ENCODE measurements at regions not wholly inside any gene's neighbourhood (a gene's known extent, or its start where the extent isn't known, plus 50 kb on each side); places are given as distances from the start of the nearest gene placed in this dataset.
"Not testable (repeated sequence)": the region's sequence is repeated elsewhere in the genome, so short reads cannot be mapped to it uniquely, and the experiment has no call there.

DNA sequence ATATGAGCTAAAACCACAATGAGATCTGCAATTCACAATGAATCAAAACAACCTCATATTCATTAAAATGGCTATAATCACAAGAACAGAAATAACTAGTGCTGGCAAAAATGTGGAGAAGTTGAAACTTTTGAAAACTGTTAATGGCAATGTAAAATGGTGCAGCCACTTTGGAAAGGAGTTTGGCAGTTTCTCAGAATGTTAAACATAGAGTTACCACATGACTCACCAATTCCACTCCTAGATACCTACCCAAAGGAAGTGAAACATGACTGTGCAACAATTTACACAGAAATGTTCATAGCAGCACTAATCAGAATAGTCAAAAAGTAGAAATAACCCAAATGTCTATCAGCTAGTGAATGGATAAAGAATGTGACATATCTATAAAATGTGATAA is 862.2 kb downstream of the DTWD2 start:
- no peaks in the 10 kb centered on the region for H3K9me3 ChIP-seq (ENCODE audit: control insufficient read depth, insufficient read depth, low read length)
- no peak overlapping the region for H3K9ac ChIP-seq (ENCODE audit: low read depth, low read length)
- H3K4me3 ChIP-seq (ENCODE audit: low read depth, low read length), result no peak overlapping the region
- H3K36me3 ChIP-seq (ENCODE audit: control insufficient read depth, insufficient read depth, low read length), result no peaks in the 10 kb centered on the region
- no peak overlapping the region for H3K27ac ChIP-seq (ENCODE audit: low read depth, low read length)
- peaks cover 5% of the 10 kb centered on the region; the same call in 1 of the 2 replicates for H3K4me1 ChIP-seq (ENCODE audit: control insufficient read depth, insufficient read depth, low read length)
- H3K27me3 ChIP-seq (ENCODE audit: control insufficient read depth, insufficient read depth, low read length), result no peaks in the 10 kb centered on the region

DNA sequence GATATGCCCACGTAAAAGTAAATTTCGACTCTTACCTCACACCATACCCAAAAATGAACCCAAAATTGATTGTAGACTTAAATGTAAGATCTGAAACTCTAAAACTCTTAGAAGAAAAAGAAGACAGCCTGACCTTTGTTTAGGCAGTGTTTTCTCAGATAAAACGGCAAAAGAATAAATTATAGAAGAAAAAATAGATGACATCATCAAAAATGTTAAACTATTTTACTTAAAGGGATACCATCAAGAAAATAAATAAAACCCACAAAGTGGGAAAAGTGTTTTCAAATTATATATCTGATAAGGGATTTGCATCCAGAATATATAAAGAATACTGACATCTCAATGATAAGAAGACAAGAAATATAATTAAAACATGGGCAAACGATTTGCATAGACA is 862.7 kb downstream of the DTWD2 start:
- H3K4me1 ChIP-seq (ENCODE audit: control insufficient read depth, insufficient read depth, low read length), result peaks cover 5% of the 10 kb centered on the region; the same call in 1 of the 2 replicates
- H3K27ac ChIP-seq (ENCODE audit: low read depth, low read length), result no peak overlapping the region
- H3K4me3 ChIP-seq (ENCODE audit: low read depth, low read length), result no peak overlapping the region
- H3K36me3 ChIP-seq (ENCODE audit: control insufficient read depth, insufficient read depth, low read length), result no peaks in the 10 kb centered on the region
- H3K9me3 ChIP-seq (ENCODE audit: control insufficient read depth, insufficient read depth, low read length), result no peaks in the 10 kb centered on the region
- H3K9ac ChIP-seq (ENCODE audit: low read depth, low read length), result no peak overlapping the region
- no peaks in the 10 kb centered on the region for H3K27me3 ChIP-seq (ENCODE audit: control insufficient read depth, insufficient read depth, low read length)

DNA sequence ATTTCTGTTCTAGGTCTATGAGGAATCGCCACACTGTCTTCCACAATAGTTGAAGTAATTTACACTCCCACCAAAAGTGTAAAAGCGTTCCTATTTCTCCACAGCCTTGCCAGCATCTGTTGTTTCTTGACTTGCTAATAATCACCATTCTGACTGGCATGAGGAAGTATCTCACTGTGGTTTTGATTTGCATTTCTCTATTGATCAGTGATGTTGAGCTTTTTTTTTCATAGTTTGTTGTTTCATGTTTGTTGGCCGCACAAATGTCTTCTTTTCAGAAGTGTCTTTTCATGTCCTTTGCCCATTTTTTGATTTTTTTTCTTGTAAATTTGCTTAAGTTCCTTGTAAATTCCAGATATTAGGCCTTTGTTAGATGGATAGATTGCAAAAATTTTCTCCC is 867.1 kb downstream of the DTWD2 start:
- H3K36me3 ChIP-seq (ENCODE audit: control insufficient read depth, insufficient read depth, low read length), result no peaks in the 10 kb centered on the region
- no peaks in the 10 kb centered on the region for H3K9me3 ChIP-seq (ENCODE audit: control insufficient read depth, insufficient read depth, low read length)
- no peak overlapping the region for H3K27ac ChIP-seq (ENCODE audit: low read depth, low read length)
- peaks cover 5% of the 10 kb centered on the region; the same call in 1 of the 2 replicates for H3K4me1 ChIP-seq (ENCODE audit: control insufficient read depth, insufficient read depth, low read length)
- H3K9ac ChIP-seq (ENCODE audit: low read depth, low read length), result no peak overlapping the region
- H3K4me3 ChIP-seq (ENCODE audit: low read depth, low read length), result no peak overlapping the region
- no peaks in the 10 kb centered on the region for H3K27me3 ChIP-seq (ENCODE audit: control insufficient read depth, insufficient read depth, low read length)

DNA sequence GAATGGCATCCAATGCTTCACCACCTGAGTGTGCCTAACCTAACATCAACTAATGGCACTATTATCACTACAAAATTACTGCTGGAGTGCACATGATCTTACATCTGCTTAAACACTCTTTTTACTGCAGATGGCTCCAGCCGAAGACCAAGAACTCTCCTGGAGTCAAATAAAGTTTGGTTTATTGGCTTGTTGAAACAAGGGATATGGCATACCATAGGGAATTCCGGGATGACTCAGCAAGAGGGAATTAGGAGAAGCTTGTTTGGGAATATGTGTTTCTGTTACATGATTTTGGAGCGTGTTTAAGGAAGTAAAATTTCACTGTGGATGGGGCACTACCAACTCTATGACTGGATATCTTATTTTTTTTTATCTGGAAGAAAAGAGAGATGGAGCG is 872.6 kb downstream of the DTWD2 start:
- Histone ChIP-seq H3K4me1 (ENCODE audit: control insufficient read depth, insufficient read depth, low read length) (no peaks in the 10 kb centered on the region), H3K4me3 (ENCODE audit: low read depth, low read length) (no peak overlapping the region), H3K27ac (ENCODE audit: low read depth, low read length) (no peak overlapping the region), H3K9ac (ENCODE audit: low read depth, low read length) (no peak overlapping the region), H3K9me3 (ENCODE audit: control insufficient read depth, insufficient read depth, low read length) (no peaks in the 10 kb centered on the region), H3K27me3 (ENCODE audit: control insufficient read depth, insufficient read depth, low read length) (peaks cover 33% of the 10 kb centered on the region), H3K36me3 (ENCODE audit: control insufficient read depth, insufficient read depth, low read length) (no peaks in the 10 kb centered on the region)

DNA sequence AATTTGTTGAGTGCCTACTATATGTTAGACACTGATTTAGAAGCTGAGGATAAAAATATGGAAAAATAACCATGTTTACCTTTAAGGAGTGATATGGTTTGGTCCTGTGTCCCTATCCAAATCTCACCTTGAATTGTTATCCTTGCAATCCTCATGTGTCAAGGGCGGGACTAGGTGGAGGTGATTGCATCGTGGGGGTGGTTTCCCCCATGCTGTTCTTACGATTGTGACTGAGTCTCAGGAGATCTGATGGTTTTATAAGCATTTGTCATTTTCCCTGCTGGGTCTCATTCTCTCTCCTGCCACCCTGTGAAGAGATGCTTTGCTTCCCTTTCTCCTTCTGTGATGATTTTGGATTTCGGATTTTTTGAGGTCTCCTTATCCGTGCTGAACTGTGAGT is 876.4 kb downstream of the DTWD2 start:
- H3K9me3 ChIP-seq (ENCODE audit: control insufficient read depth, insufficient read depth, low read length), result no peaks in the 10 kb centered on the region
- peaks cover 33% of the 10 kb centered on the region for H3K27me3 ChIP-seq (ENCODE audit: control insufficient read depth, insufficient read depth, low read length)
- H3K36me3 ChIP-seq (ENCODE audit: control insufficient read depth, insufficient read depth, low read length), result no peaks in the 10 kb centered on the region
- H3K4me1 ChIP-seq (ENCODE audit: control insufficient read depth, insufficient read depth, low read length), result no peaks in the 10 kb centered on the region
- no peak overlapping the region for H3K27ac ChIP-seq (ENCODE audit: low read depth, low read length)
- no peak overlapping the region for H3K4me3 ChIP-seq (ENCODE audit: low read depth, low read length)
- H3K9ac ChIP-seq (ENCODE audit: low read depth, low read length), result no peak overlapping the region

DNA sequence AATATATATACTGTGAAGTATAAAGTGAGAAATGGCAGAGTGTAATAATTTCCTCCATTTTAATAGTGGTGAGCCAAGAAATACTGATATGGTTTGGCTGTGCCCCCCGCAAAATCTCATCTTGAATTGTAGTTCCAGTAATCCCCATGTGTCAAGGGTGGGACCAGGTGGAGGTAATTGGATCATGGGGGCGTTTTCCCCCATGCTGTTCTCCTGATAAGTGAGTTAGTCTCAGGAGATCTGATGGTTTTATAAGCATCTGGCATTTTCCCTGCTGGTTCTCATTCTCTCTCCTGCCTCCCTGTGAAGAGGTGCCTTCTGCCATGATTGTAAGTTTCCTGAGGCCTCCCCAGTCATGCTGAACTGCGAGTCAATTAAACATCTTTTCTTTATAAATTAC is 881.1 kb downstream of the DTWD2 start:
- not testable (repeated sequence) for H3K9me3 ChIP-seq (ENCODE audit: control insufficient read depth, insufficient read depth, low read length); H3K4me1 ChIP-seq (ENCODE audit: control insufficient read depth, insufficient read depth, low read length); H3K36me3 ChIP-seq (ENCODE audit: control insufficient read depth, insufficient read depth, low read length); H3K4me3 ChIP-seq (ENCODE audit: low read depth, low read length); H3K27me3 ChIP-seq (ENCODE audit: control insufficient read depth, insufficient read depth, low read length); H3K27ac ChIP-seq (ENCODE audit: low read depth, low read length); H3K9ac ChIP-seq (ENCODE audit: low read depth, low read length)

DNA sequence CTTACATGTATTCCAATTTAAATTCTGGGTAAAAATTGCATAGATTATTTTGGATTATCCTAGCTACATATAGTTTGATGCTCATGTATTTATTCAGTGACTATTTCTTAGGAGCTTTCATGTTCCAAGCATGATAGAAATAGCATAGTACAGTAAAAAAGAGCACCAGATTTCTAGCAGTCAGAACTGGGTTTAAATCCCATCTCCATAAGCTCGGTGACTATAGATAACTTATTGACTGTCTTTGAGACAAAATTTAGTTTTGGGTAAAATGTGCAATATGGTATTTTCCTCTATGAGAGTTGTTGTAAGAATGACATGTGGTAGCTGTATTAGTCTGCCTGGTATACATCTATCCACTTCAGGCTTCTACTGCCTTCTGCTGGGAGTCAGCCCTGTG is 889.6 kb downstream of the DTWD2 start:
- Histone ChIP-seq H3K4me1 (ENCODE audit: control insufficient read depth, insufficient read depth, low read length) (no peaks in the 10 kb centered on the region), H3K4me3 (ENCODE audit: low read depth, low read length) (no peak overlapping the region), H3K27ac (ENCODE audit: low read depth, low read length) (no peak overlapping the region), H3K9me3 (ENCODE audit: control insufficient read depth, insufficient read depth, low read length) (no peaks in the 10 kb centered on the region), H3K9ac (ENCODE audit: low read depth, low read length) (no peak overlapping the region), H3K27me3 (ENCODE audit: control insufficient read depth, insufficient read depth, low read length) (no peaks in the 10 kb centered on the region), H3K36me3 (ENCODE audit: control insufficient read depth, insufficient read depth, low read length) (no peaks in the 10 kb centered on the region)

DNA sequence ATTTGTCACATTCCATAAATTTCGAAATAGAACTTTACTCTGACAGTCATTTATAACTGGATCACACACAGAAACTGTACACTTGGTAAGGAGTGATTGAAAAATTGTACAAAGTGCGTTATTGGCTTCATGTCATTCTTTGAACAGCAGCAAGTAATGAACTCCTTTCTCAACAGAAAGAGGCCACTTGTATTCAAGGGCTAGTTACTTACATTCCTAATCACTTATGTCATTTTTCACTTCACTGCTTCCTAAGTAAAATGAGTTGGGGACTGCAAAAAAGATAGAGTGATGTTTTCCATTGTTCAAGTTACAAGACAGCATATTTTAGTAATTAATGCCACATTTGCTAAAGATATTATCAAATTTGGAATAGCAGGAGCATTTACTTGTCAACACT is 893.2 kb downstream of the DTWD2 start:
- Histone ChIP-seq H3K9ac (ENCODE audit: low read depth, low read length) (no peak overlapping the region), H3K27ac (ENCODE audit: low read depth, low read length) (no peak overlapping the region), H3K9me3 (ENCODE audit: control insufficient read depth, insufficient read depth, low read length) (no peaks in the 10 kb centered on the region), H3K36me3 (ENCODE audit: control insufficient read depth, insufficient read depth, low read length) (no peaks in the 10 kb centered on the region), H3K4me1 (ENCODE audit: control insufficient read depth, insufficient read depth, low read length) (no peaks in the 10 kb centered on the region), H3K4me3 (ENCODE audit: low read depth, low read length) (no peak overlapping the region), H3K27me3 (ENCODE audit: control insufficient read depth, insufficient read depth, low read length) (no peaks in the 10 kb centered on the region)

DNA sequence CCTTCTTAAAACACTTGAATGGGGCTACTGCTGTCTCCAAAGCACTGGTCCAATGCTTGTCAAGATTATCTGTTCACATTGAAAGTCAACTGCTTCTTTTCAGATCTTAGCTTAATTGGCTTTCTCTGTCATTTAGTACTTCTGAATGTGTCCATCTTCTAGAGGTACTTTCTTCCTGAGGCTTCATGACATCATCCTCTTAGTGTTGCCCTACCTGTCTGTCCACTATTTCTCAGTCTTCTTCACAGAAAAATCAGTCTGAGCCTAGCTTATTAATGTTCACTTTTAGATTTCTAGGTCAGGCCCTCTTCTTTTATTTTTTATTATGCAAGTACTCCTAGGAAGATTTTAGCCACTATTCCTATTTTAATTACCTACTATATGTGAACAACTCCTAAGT is 899.9 kb downstream of the DTWD2 start:
- no peak overlapping the region for H3K27ac ChIP-seq (ENCODE audit: low read depth, low read length)
- H3K9ac ChIP-seq (ENCODE audit: low read depth, low read length), result no peak overlapping the region
- H3K9me3 ChIP-seq (ENCODE audit: control insufficient read depth, insufficient read depth, low read length), result no peaks in the 10 kb centered on the region
- no peaks in the 10 kb centered on the region for H3K36me3 ChIP-seq (ENCODE audit: control insufficient read depth, insufficient read depth, low read length)
- no peaks in the 10 kb centered on the region for H3K27me3 ChIP-seq (ENCODE audit: control insufficient read depth, insufficient read depth, low read length)
- H3K4me3 ChIP-seq (ENCODE audit: low read depth, low read length), result no peak overlapping the region
- no peaks in the 10 kb centered on the region for H3K4me1 ChIP-seq (ENCODE audit: control insufficient read depth, insufficient read depth, low read length)

DNA sequence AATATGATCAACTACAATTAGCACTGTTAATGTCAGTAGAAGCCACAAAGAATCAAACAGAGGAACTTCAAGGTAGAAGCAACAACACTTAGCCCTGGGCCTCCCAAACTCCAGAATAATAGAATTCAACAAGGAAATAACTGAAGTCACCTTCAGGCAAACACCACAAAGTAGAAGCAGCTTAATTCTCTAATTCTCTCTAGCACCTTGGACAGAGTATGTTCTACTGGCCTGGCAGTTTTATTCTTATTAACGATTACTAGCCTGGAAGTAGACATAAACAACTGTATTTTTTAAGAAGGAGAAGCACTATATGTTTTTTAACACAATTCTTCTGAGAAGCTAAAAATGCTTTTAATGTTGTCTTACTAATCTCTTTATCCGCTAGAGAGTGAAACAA is 911.9 kb downstream of the DTWD2 start:
- Histone ChIP-seq H3K9me3 (ENCODE audit: control insufficient read depth, insufficient read depth, low read length) (no peaks in the 10 kb centered on the region), H3K27me3 (ENCODE audit: control insufficient read depth, insufficient read depth, low read length) (no peaks in the 10 kb centered on the region), H3K27ac (ENCODE audit: low read depth, low read length) (no peak overlapping the region), H3K4me3 (ENCODE audit: low read depth, low read length) (no peak overlapping the region), H3K4me1 (ENCODE audit: control insufficient read depth, insufficient read depth, low read length) (no peaks in the 10 kb centered on the region), H3K9ac (ENCODE audit: low read depth, low read length) (no peak overlapping the region), H3K36me3 (ENCODE audit: control insufficient read depth, insufficient read depth, low read length) (no peaks in the 10 kb centered on the region)

DNA sequence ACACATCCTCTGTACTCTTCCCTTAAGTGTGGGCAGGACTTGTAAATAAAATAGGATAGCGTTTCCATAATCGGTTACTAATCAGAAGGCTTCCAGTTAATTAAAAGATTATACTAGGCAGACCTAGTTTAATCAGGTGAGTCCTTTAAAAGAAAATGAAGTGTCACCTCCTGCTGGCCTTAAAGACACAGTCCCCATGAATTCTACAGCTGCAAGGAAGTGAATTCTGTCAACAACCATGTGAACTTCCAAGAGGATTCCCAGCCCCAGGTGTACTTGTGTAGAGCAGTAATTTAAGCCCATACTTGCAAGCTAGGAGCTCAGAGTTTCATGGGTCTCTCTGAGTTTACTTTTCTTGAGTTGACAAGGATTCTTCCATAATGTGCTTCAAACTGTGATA is 918.3 kb downstream of the DTWD2 start:
- Histone ChIP-seq H3K9me3 (ENCODE audit: control insufficient read depth, insufficient read depth, low read length) (no peaks in the 10 kb centered on the region), H3K4me3 (ENCODE audit: low read depth, low read length) (no peak overlapping the region)

DNA sequence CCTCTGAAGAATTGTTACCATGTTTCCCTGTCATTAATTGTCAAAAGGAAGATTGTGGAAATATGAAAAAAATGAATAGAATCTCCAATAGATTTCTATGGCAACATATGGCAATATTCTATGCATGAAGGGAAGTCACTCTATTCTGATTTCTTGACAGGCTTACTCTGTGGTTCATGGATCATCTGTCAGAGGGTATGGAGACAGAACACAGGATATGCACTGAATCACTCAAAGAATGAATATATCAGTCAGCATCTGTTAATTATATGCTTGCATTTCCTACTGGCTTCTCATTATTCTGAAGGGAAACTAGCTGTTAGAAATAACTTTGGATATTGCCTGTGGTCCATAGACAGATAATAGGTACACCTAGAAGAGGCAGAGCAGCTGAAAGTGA is 918.9 kb downstream of the DTWD2 start:
- Histone ChIP-seq H3K9me3 (ENCODE audit: control insufficient read depth, insufficient read depth, low read length) (no peaks in the 10 kb centered on the region), H3K27me3 (ENCODE audit: control insufficient read depth, insufficient read depth, low read length) (no peaks in the 10 kb centered on the region), H3K36me3 (ENCODE audit: control insufficient read depth, insufficient read depth, low read length) (no peaks in the 10 kb centered on the region), H3K9ac (ENCODE audit: low read depth, low read length) (no peak overlapping the region), H3K4me3 (ENCODE audit: low read depth, low read length) (no peak overlapping the region), H3K4me1 (ENCODE audit: control insufficient read depth, insufficient read depth, low read length) (no peaks in the 10 kb centered on the region), H3K27ac (ENCODE audit: low read depth, low read length) (no peak overlapping the region)

More for the DNA sequence above, 918.3 kb downstream of the DTWD2 start:
- H3K27me3 ChIP-seq (ENCODE audit: control insufficient read depth, insufficient read depth, low read length), result no peaks in the 10 kb centered on the region
- H3K27ac ChIP-seq (ENCODE audit: low read depth, low read length), result no peak overlapping the region
- H3K9ac ChIP-seq (ENCODE audit: low read depth, low read length), result no peak overlapping the region
- H3K36me3 ChIP-seq (ENCODE audit: control insufficient read depth, insufficient read depth, low read length), result no peaks in the 10 kb centered on the region
- no peaks in the 10 kb centered on the region for H3K4me1 ChIP-seq (ENCODE audit: control insufficient read depth, insufficient read depth, low read length)
